Cardiac fibroblast (primary cell): ENCODE measurements at regions not wholly inside any gene's neighbourhood (a gene's known extent, or its start where the extent isn't known, plus 50 kb on each side); places are given as distances from the start of the nearest gene placed in this dataset.
"Not testable (repeated sequence)": the region's sequence is repeated elsewhere in the genome, so short reads cannot be mapped to it uniquely, and the experiment has no call there.

Experiments used
- DNase-seq, 2 donors: peaks; one replicate each; pipeline versions ENCODE4 v3.0.0 to v3.0.0-alpha.2; 2010; ENCODE audit warnings: low read depth in 2 of 2
- H3K4me3 ChIP-seq, 2 donors: replicated peaks in 1 of 2; 1 replicate in 1 of 2; 2 replicates in 1 of 2; pipeline ENCODE4 v1.5.1; 2011; ENCODE audit warnings: low read depth in 2 of 2, low read length in 2 of 2, mild to moderate bottlenecking in 2 of 2, moderate library complexity in 1 of 2
- TF ChIP-seq, protein P1 (sequence below): IDR thresholded peaks from one replicate; pipeline ENCODE4 v1.5.1; 2011; ENCODE audit warnings: low read depth, mild to moderate bottlenecking, low read length, inconsistent platforms

DNA sequence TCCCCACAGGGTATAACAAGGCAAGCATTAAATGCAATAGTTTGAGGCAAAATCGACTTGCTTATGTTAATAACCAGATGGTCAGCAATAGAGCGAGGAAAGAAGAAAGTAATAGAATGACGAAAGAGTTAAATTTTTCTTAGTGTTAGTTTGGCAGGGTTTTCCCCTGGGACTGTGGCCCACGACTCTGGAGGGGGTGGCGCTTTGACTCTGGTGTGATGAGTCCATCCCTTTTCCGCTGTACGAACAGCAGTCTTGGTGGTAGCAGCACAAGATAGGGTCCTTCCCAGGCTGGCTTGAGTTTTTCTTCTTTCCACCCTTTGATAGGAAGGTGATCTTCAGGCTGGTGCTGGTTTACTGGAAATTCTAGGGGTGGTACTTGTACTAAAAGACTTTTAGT is 69.2 kb upstream of the GMDS start:
- DNase-seq = peak in 1 of 2 donors; percentile 13
- no peak overlapping the region for H3K4me3 ChIP-seq
- TF ChIP-seq, protein P1, sequence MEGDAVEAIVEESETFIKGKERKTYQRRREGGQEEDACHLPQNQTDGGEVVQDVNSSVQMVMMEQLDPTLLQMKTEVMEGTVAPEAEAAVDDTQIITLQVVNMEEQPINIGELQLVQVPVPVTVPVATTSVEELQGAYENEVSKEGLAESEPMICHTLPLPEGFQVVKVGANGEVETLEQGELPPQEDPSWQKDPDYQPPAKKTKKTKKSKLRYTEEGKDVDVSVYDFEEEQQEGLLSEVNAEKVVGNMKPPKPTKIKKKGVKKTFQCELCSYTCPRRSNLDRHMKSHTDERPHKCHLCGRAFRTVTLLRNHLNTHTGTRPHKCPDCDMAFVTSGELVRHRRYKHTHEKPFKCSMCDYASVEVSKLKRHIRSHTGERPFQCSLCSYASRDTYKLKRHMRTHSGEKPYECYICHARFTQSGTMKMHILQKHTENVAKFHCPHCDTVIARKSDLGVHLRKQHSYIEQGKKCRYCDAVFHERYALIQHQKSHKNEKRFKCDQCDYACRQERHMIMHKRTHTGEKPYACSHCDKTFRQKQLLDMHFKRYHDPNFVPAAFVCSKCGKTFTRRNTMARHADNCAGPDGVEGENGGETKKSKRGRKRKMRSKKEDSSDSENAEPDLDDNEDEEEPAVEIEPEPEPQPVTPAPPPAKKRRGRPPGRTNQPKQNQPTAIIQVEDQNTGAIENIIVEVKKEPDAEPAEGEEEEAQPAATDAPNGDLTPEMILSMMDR = no peak

DNA sequence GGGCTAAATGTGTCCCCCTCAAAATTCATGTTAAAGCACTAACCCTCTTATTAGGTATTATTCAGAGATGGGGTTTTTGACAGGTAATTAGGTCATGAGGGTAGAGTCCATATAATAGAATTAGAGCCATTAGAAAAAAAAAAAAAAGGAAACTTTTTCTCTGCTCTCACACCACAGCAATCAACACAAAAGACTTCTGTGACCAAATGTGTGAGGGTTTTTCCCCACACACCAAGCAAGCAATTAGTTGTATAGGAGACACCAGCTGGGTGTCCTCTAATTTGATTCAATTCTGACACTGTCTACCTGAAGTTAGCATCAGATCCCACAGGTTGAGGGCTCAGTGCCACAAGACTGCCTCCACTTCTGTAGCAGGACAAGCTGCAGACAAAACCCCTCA is 64.6 kb upstream of the GMDS start:
- DNase-seq = no peak
- H3K4me3 ChIP-seq = no peak overlapping the region
- TF ChIP-seq, protein P1 = no peak

DNA sequence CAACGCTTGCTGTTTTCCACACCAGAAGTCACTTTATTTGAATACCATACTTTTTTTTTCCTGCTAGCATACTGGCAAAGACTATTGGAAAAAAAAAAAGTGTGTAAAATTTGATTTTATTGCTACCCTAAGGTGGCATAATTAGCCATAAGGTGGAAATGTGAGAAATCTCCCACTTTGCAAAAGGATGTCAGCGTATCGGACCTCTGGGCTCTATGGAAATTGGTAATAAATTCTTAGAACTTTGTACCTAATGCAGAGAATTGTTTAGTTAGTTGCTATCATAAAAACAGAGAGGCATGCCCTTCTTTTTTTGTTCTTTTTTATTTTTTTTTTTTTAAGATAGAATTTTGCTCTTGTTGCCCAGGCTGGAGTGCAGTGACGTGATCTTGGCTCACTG is 63.7 kb upstream of the GMDS start:
- TF ChIP-seq, protein P1 = no peak
- no peak for DNase-seq
- no peak overlapping the region for H3K4me3 ChIP-seq

DNA sequence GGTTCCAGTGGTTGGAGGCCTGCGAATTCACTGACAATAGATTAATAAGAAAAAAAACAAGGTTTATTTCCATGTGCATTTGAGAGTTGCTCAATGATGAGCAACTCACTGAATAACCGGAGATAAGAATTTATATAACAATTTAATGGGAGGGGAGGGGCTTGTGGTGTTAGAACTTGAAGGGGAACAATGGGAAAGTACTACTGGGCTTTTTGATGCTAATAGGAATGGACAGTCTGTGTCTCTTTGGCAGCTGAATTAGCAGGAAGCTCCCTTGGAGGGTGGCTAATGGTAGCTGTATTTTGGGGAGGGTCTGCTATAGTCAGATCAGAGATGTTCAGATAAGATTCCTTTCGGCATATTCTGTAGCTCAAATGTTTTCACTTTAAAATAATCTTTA is 62.4 kb upstream of the GMDS start:
- no peak overlapping the region for H3K4me3 ChIP-seq
- TF ChIP-seq, protein P1 = no peak
- peak in 1 of 2 donors; percentile 11 for DNase-seq

DNA sequence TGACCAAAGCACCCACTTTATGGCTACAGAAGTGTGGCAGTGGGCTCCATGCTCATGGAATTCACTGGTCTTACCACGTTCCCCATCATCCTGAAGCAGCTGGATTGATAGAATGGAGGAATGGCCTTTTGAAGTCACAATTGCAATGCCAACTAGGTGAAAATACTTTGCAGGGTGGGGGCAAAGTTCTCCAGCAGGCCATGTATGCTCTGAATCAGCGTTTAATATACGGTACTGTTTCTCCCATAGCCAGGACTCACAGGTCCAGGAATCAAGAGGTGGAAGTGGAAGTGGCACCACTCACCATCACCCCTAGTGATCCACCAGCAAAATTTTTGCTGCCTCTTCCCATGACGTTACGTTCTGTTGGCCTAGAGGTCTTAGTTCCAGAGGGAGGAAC is 60.5 kb upstream of the GMDS start:
- TF ChIP-seq, protein P1 = no peak
- no peak overlapping the region for H3K4me3 ChIP-seq
- DNase-seq = no peak

DNA sequence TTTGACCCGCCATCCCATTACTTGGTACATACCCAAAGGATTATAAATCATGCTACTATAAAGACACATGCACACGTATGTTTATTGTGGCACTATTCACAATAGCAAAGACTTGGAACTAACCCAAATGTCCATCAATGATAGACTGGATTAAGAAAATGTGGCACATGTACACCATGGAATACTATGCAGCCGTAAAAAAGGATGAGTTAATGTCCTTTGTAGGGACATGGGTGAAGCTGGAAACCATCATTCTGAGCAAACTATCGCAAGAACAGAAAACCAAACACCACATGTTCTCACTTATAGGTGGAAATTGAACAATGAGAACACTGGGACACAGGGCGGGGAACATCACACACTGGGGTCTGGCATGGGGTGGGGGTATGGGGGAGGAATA is 57.1 kb upstream of the GMDS start:
- H3K4me3 ChIP-seq, DNase-seq: not testable (repeated sequence)

DNA sequence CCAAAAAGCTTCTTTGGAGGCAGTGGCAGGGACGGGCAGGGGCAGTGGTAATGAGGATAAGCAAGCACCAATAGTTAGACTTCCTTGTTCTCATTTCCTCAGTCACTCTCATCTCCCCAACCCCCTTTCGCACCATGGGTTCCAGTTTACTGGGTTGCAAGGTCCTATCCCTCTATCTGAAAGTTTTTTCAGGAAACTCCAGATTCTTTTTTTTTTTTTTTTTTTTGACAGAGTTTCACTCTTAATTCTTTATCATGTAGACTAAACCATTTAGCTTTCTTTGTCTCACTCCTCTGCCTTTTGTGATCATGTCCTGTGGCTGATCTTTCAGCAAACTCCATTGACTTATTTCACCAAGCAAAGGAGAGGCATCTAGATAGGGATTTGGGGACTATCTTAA is 51.4 kb upstream of the GMDS start:
- TF ChIP-seq, protein P1 = no peak
- no peak for DNase-seq
- no peak overlapping the region for H3K4me3 ChIP-seq
